HG02852 (cell line): ENCODE measurements at regions not wholly inside any gene's neighbourhood (a gene's known extent, or its start where the extent isn't known, plus 50 kb on each side); places are given as distances from the start of the nearest gene placed in this dataset.

Experiments used
- ATAC-seq: cut with Tn5 transposase; IDR thresholded peaks from one replicate; pipeline ENCODE4 v1.9.1; 2021; ENCODE audit warnings: mild to moderate bottlenecking, moderate library complexity; ENCODE audit not compliant: unreplicated experiment

GRCh38 chr6:166776571-166776970, 149.5 kb upstream of the RPS6KA2 start:
- no peak for ATAC-seq

- no peak for ATAC-seq
These were observed 148.8 kb upstream of the RPS6KA2 start for GRCh38 chr6:166775923-166776220.

GRCh38 chr6:166775180-166775922, 148.3 kb upstream of the RPS6KA2 start:
- ATAC-seq = no peak

- no peak for ATAC-seq
These were observed 147.7 kb upstream of the RPS6KA2 start for GRCh38 chr6:166774770-166775169.

GRCh38 chr6:166774292-166774691, 147.2 kb upstream of the RPS6KA2 start:
- ATAC-seq = no peak

GRCh38 chr6:166772518-166772917, 145.5 kb upstream of the RPS6KA2 start:
- ATAC-seq = no peak

- no peak for ATAC-seq
These were observed 144.7 kb upstream of the RPS6KA2 start for GRCh38 chr6:166771701-166772100.

- no peak for ATAC-seq
These were observed 143.4 kb upstream of the RPS6KA2 start for GRCh38 chr6:166770216-166771116.

- no peak for ATAC-seq
These were observed 142.6 kb upstream of the RPS6KA2 start for GRCh38 chr6:166769648-166770047.

GRCh38 chr6:166768761-166769160, 141.7 kb upstream of the RPS6KA2 start:
- ATAC-seq = no peak

GRCh38 chr6:166767230-166767629, 140.2 kb upstream of the RPS6KA2 start:
- no peak for ATAC-seq

GRCh38 chr6:166766769-166767168, 139.7 kb upstream of the RPS6KA2 start:
- ATAC-seq = no peak

GRCh38 chr6:166765234-166765541, 138.1 kb upstream of the RPS6KA2 start:
- no peak for ATAC-seq

- no peak for ATAC-seq
These were observed 137.6 kb upstream of the RPS6KA2 start for GRCh38 chr6:166764473-166765233.

- no peak for ATAC-seq
These were observed 136.8 kb upstream of the RPS6KA2 start for GRCh38 chr6:166763606-166764472.

- no peak for ATAC-seq
These were observed 134.8 kb upstream of the RPS6KA2 start for GRCh38 chr6:166761801-166762200.

- no peak for ATAC-seq
These were observed 133.2 kb upstream of the RPS6KA2 start for GRCh38 chr6:166760288-166760687.

GRCh38 chr6:166758136-166758704, 131.2 kb upstream of the RPS6KA2 start:
- ATAC-seq = no peak

- no peak for ATAC-seq
These were observed 130.4 kb upstream of the RPS6KA2 start for GRCh38 chr6:166757232-166758135.
